ENCODE measurements at regions not wholly inside any gene's neighbourhood (a gene's known extent, or its start where the extent isn't known, plus 50 kb on each side); places are given as distances from the start of the nearest gene placed in this dataset.
"Not testable (repeated sequence)": the region's sequence is repeated elsewhere in the genome, so short reads cannot be mapped to it uniquely, and the experiment has no call there.

- FAIRE-seq: no peak
- no peak for DNase-seq (ENCODE audit: low spot score)
These were observed 624.2 kb downstream of the PRR16 start for GRCh38 chr5:121088341-121088740.

- no peak for FAIRE-seq
These were observed 626.7 kb downstream of the PRR16 start for GRCh38 chr5:121090822-121091221.

GRCh38 chr5:121100931-121101330 is 636.8 kb downstream of the PRR16 start:
- FAIRE-seq (no peak), DNase-seq (ENCODE audit: low spot score) (no peak)

More at GRCh38 chr5:121090822-121091221, 626.7 kb downstream of the PRR16 start:
- no peak for DNase-seq (ENCODE audit: low spot score)

- no peak for FAIRE-seq
These were observed 641.8 kb downstream of the PRR16 start for GRCh38 chr5:121105921-121106320.

GRCh38 chr5:121106721-121107690 is 642.9 kb downstream of the PRR16 start:
- DNase-seq (ENCODE audit: low spot score); FAIRE-seq: not testable (repeated sequence)

More at GRCh38 chr5:121105921-121106320, 641.8 kb downstream of the PRR16 start:
- DNase-seq (ENCODE audit: low spot score): no peak

GRCh38 chr5:121108725-121109124 is 644.6 kb downstream of the PRR16 start:
- no peak for DNase-seq (ENCODE audit: low spot score)
- no peak for FAIRE-seq

- no peak for FAIRE-seq
These were observed 645.7 kb downstream of the PRR16 start for GRCh38 chr5:121109817-121110216.

GRCh38 chr5:121121786-121122185 is 657.7 kb downstream of the PRR16 start:
- no peak for FAIRE-seq

More at GRCh38 chr5:121109817-121110216, 645.7 kb downstream of the PRR16 start:
- DNase-seq (ENCODE audit: low spot score): no peak

GRCh38 chr5:121138495-121138907 is 674.4 kb downstream of the PRR16 start:
- no peak for FAIRE-seq
- no peak for DNase-seq (ENCODE audit: low spot score)

More at GRCh38 chr5:121121786-121122185, 657.7 kb downstream of the PRR16 start:
- no peak for DNase-seq (ENCODE audit: low spot score)

GRCh38 chr5:121138952-121139351 is 674.9 kb downstream of the PRR16 start:
- no peak for FAIRE-seq
- no peak for DNase-seq (ENCODE audit: low spot score)

GRCh38 chr5:121144764-121145163 is 680.7 kb downstream of the PRR16 start:
- DNase-seq (ENCODE audit: low spot score) (no peak), FAIRE-seq (no peak)

- FAIRE-seq (no peak), DNase-seq (ENCODE audit: low spot score) (no peak)
These were observed 687.4 kb downstream of the PRR16 start for GRCh38 chr5:121151534-121151933.

GRCh38 chr5:121152411-121152810 is 688.3 kb downstream of the PRR16 start:
- DNase-seq (ENCODE audit: low spot score): no peak
- FAIRE-seq: no peak

GRCh38 chr5:121156565-121156964 is 692.5 kb downstream of the PRR16 start:
- DNase-seq (ENCODE audit: low spot score) (no peak), FAIRE-seq (no peak)

GRCh38 chr5:121158451-121158850 is 693.2 kb upstream of the FTMT start:
- FAIRE-seq (no peak), DNase-seq (ENCODE audit: low spot score) (no peak)

- FAIRE-seq: no peak
- no peak for DNase-seq (ENCODE audit: low spot score)
These were observed 691.1 kb upstream of the FTMT start for GRCh38 chr5:121160591-121160990.

- no peak for FAIRE-seq
- no peak for DNase-seq (ENCODE audit: low spot score)
These were observed 687.0 kb upstream of the FTMT start for GRCh38 chr5:121164632-121165031.

- FAIRE-seq (no peak), DNase-seq (ENCODE audit: low spot score) (no peak)
These were observed 680.3 kb upstream of the FTMT start for GRCh38 chr5:121171361-121171760.

- FAIRE-seq: no peak
- no peak for DNase-seq (ENCODE audit: low spot score)
These were observed 679.8 kb upstream of the FTMT start for GRCh38 chr5:121171834-121172233.

- FAIRE-seq (no peak), DNase-seq (ENCODE audit: low spot score) (no peak)
These were observed 677.3 kb upstream of the FTMT start for GRCh38 chr5:121174351-121174750.

GRCh38 chr5:121175986-121176385 is 675.7 kb upstream of the FTMT start:
- FAIRE-seq (no peak), DNase-seq (ENCODE audit: low spot score) (no peak)

GRCh38 chr5:121182788-121183490 is 668.7 kb upstream of the FTMT start:
- DNase-seq (ENCODE audit: low spot score): no peak
- FAIRE-seq: no peak
